ENCODE measurements at regions not wholly inside any gene's neighbourhood (a gene's known extent, or its start where the extent isn't known, plus 50 kb on each side); places are given as distances from the start of the nearest gene placed in this dataset.

DNA sequence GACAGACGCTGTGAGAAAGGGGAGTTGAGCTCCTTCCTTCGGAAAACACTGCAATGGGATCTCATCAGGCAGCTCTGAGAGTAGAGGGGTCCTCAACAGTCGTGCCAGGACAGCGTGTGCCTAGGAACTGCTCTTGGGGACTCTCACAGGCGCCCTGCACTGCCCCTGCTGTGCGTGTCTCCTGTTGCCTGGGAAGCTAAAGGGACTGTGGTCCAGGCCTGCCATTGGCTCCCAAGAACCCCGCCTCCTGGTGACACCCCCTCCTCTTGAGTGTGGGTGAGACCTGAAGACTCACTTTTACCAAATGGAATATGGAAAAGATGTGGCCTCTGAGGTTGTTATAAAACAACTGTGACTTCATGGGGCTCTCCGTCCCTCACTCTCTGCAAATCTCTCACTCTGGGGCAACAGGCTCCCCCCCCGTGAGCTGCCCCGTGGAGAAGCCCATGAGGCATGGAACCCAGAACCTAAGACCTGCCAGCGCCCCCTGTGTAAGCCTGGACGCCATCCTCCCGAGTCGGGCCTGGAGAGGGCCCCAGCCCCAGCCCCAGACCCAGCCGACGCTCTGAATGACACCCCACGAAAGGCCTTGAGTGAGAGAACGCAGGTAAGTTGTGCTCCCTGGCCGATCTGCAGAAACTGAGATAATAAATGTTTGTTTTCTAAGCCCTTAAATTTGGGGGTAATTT, 302.7 kb downstream of the FGF9 start:
- H3K4me1 Mint-ChIP-seq (ENCODE audit: low read depth, unreplicated experiment): peaks cover 4% of the 10 kb centered on the region
- no peak for TF ChIP-seq EZH2 (IDR thresholded peaks at IDR 0.05; ENCODE audit: insufficient read depth, low read length)
- TF ChIP-seq, protein P1, sequence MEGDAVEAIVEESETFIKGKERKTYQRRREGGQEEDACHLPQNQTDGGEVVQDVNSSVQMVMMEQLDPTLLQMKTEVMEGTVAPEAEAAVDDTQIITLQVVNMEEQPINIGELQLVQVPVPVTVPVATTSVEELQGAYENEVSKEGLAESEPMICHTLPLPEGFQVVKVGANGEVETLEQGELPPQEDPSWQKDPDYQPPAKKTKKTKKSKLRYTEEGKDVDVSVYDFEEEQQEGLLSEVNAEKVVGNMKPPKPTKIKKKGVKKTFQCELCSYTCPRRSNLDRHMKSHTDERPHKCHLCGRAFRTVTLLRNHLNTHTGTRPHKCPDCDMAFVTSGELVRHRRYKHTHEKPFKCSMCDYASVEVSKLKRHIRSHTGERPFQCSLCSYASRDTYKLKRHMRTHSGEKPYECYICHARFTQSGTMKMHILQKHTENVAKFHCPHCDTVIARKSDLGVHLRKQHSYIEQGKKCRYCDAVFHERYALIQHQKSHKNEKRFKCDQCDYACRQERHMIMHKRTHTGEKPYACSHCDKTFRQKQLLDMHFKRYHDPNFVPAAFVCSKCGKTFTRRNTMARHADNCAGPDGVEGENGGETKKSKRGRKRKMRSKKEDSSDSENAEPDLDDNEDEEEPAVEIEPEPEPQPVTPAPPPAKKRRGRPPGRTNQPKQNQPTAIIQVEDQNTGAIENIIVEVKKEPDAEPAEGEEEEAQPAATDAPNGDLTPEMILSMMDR (IDR thresholded peaks at IDR 0.05; ENCODE audit: insufficient read depth, low read depth, low read length): no peak
- no peak for FAIRE-seq

DNA sequence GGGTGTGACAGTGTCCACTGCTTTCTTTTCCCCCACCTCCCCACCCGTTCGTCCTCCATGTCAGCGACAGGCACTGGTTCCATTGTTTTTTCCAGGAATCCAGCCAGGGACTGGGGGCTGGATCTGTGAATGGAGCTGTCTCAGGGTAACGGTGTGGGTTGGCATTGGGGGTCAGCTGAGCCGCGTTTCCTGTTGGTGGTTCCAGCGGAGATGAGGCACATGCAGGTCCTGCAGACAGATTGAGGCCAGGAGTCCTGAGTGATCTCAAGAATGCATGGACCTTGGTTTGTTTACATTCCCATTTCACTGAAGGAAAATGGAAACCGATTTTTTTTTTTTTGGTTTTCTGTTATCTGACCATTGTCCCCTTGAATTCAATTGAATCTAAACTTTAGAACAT, 303.9 kb downstream of the FGF9 start:
- H2AFZ ChIP-seq (ENCODE audit: low read depth, low read length): no peak overlapping the region
- FAIRE-seq: no peak
- H3K4me3 ChIP-seq (ENCODE audit: insufficient read depth, low read depth, low read length): no peak overlapping the region
- peaks cover 13% of the 10 kb centered on the region for H3K9me3 ChIP-seq (ENCODE audit: insufficient read depth, low read depth, low read length)
- Mint-ChIP-seq H3K27ac (ENCODE audit: unreplicated experiment) (no peak overlapping the region), H3K27me3 (ENCODE audit: low read depth, unreplicated experiment) (peaks cover 11% of the 10 kb centered on the region), H3K9me3 (ENCODE audit: unreplicated experiment) (no peaks in the 10 kb centered on the region), H3K4me1 (ENCODE audit: low read depth, unreplicated experiment) (peaks cover 11% of the 10 kb centered on the region), H3K36me3 (ENCODE audit: low read depth, unreplicated experiment) (no peaks in the 10 kb centered on the region), H3K4me3 (ENCODE audit: unreplicated experiment) (no peak overlapping the region)
- no peak overlapping the region for H3K27ac ChIP-seq (ENCODE audit: low read depth, low read length)
- TF ChIP-seq, protein P1 (IDR thresholded peaks at IDR 0.05; ENCODE audit: insufficient read depth, low read depth, low read length): no peak
- no peaks in the 10 kb centered on the region for H3K36me3 ChIP-seq (ENCODE audit: insufficient read depth, low read length)
- H3K4me1 ChIP-seq (ENCODE audit: insufficient read depth, low read length): no peaks in the 10 kb centered on the region
- H3K9ac ChIP-seq (ENCODE audit: low read length): no peak overlapping the region
- no peaks in the 10 kb centered on the region for H3K27me3 ChIP-seq (ENCODE audit: insufficient read depth, low read length)
- H3K4me2 ChIP-seq (ENCODE audit: low read length): no peak overlapping the region
- no peak for DNase-seq (ENCODE audit: low read depth)
- no peaks in the 10 kb centered on the region for H4K20me1 ChIP-seq (ENCODE audit: insufficient read depth, low read length)
- H3K79me2 ChIP-seq (ENCODE audit: insufficient read depth, low read length): no peaks in the 10 kb centered on the region

More for the DNA sequence above, 302.7 kb downstream of the FGF9 start:
- H3K4me1 ChIP-seq (ENCODE audit: insufficient read depth, low read length): no peaks in the 10 kb centered on the region
- peaks cover 13% of the 10 kb centered on the region for H3K9me3 ChIP-seq (ENCODE audit: insufficient read depth, low read depth, low read length)
- no peaks in the 10 kb centered on the region for H3K27me3 ChIP-seq (ENCODE audit: insufficient read depth, low read length)
- H3K27me3 Mint-ChIP-seq (ENCODE audit: low read depth, unreplicated experiment): peaks cover 14% of the 10 kb centered on the region
- H4K20me1 ChIP-seq (ENCODE audit: insufficient read depth, low read length): no peaks in the 10 kb centered on the region
- no peak overlapping the region for H3K9ac ChIP-seq (ENCODE audit: low read length)
- no peak overlapping the region for H3K27ac ChIP-seq (ENCODE audit: low read depth, low read length)
- no peak overlapping the region for H3K27ac Mint-ChIP-seq (ENCODE audit: unreplicated experiment)
- H3K36me3 Mint-ChIP-seq (ENCODE audit: low read depth, unreplicated experiment): no peaks in the 10 kb centered on the region
- H2AFZ ChIP-seq (ENCODE audit: low read depth, low read length): no peak overlapping the region
- no peaks in the 10 kb centered on the region for H3K9me3 Mint-ChIP-seq (ENCODE audit: unreplicated experiment)
- no peak overlapping the region for H3K4me3 Mint-ChIP-seq (ENCODE audit: unreplicated experiment)
- no peak for DNase-seq (ENCODE audit: low read depth)
- no peak overlapping the region for H3K4me3 ChIP-seq (ENCODE audit: insufficient read depth, low read depth, low read length)
- H3K4me2 ChIP-seq (ENCODE audit: low read length): no peak overlapping the region
- H3K36me3 ChIP-seq (ENCODE audit: insufficient read depth, low read length): no peaks in the 10 kb centered on the region
- no peaks in the 10 kb centered on the region for H3K79me2 ChIP-seq (ENCODE audit: insufficient read depth, low read length)

DNA sequence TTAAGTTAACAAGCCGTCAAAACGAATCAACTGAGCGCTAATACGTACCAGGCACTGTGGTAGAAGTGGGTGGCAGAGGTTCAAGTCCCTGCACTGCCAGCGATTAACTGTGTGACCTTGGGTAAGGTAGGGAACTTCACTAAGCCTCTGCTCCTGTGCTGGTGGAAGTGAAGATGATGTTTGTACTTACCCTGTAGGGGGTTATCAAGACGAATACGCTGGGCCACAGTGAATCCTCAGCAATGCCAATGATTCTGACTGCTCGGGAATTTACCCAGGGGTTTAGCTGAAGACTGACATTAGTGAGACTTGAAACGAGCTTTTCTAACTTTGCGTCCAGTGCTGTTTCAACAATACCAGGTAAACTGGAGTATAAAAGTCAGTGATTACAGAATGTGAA, 305.3 kb downstream of the FGF9 start:
- no peaks in the 10 kb centered on the region for H3K36me3 Mint-ChIP-seq (ENCODE audit: low read depth, unreplicated experiment)
- no peaks in the 10 kb centered on the region for H3K27me3 ChIP-seq (ENCODE audit: insufficient read depth, low read length)
- H3K4me1 ChIP-seq (ENCODE audit: insufficient read depth, low read length): no peaks in the 10 kb centered on the region
- no peak overlapping the region for H3K27ac ChIP-seq (ENCODE audit: low read depth, low read length)
- H3K79me2 ChIP-seq (ENCODE audit: insufficient read depth, low read length): no peaks in the 10 kb centered on the region
- no peak for FAIRE-seq
- no peak for TF ChIP-seq EZH2 (IDR thresholded peaks at IDR 0.05; ENCODE audit: insufficient read depth, low read length)
- TF ChIP-seq, protein P1 (IDR thresholded peaks at IDR 0.05; ENCODE audit: insufficient read depth, low read depth, low read length): no peak
- H4K20me1 ChIP-seq (ENCODE audit: insufficient read depth, low read length): no peaks in the 10 kb centered on the region
- H3K27me3 Mint-ChIP-seq (ENCODE audit: low read depth, unreplicated experiment): peaks cover 13% of the 10 kb centered on the region
- H3K9me3 Mint-ChIP-seq (ENCODE audit: unreplicated experiment): no peaks in the 10 kb centered on the region
- H2AFZ ChIP-seq (ENCODE audit: low read depth, low read length): no peak overlapping the region
- H3K36me3 ChIP-seq (ENCODE audit: insufficient read depth, low read length): no peaks in the 10 kb centered on the region
- H3K9ac ChIP-seq (ENCODE audit: low read length): no peak overlapping the region
- peaks cover 13% of the 10 kb centered on the region for H3K9me3 ChIP-seq (ENCODE audit: insufficient read depth, low read depth, low read length)
- H3K4me1 Mint-ChIP-seq (ENCODE audit: low read depth, unreplicated experiment): peaks cover 11% of the 10 kb centered on the region
- H3K4me3 Mint-ChIP-seq (ENCODE audit: unreplicated experiment): no peak overlapping the region
- H3K4me3 ChIP-seq (ENCODE audit: insufficient read depth, low read depth, low read length): no peak overlapping the region
- H3K27ac Mint-ChIP-seq (ENCODE audit: unreplicated experiment): no peak overlapping the region
- H3K4me2 ChIP-seq (ENCODE audit: low read length): no peak overlapping the region
- no peak for DNase-seq (ENCODE audit: low read depth)
